Fibroblast of villous mesenchyme (primary cell): ENCODE measurements at regions not wholly inside any gene's neighbourhood (a gene's known extent, or its start where the extent isn't known, plus 50 kb on each side); places are given as distances from the start of the nearest gene placed in this dataset.
A peak's percentile ranks its signal among the peaks of the same experiment; 100 is the strongest.

ENCODE experiments used
- DNase-seq: peaks from one replicate; pipeline ENCODE4 v3.0.0-alpha.2; 2010; ENCODE audit warnings: low read depth
- H3K4me3 ChIP-seq: 2 replicates; pipeline ENCODE4 v1.5.1; 2011; ENCODE audit warnings: low read depth, mild to moderate bottlenecking, low read length
- CTCF ChIP-seq: IDR thresholded peaks from 2 replicates; pipeline ENCODE4 v1.5.1; 2012; ENCODE audit warnings: low read depth, mild to moderate bottlenecking, low read length; ENCODE audit not compliant: insufficient read depth

DNA sequence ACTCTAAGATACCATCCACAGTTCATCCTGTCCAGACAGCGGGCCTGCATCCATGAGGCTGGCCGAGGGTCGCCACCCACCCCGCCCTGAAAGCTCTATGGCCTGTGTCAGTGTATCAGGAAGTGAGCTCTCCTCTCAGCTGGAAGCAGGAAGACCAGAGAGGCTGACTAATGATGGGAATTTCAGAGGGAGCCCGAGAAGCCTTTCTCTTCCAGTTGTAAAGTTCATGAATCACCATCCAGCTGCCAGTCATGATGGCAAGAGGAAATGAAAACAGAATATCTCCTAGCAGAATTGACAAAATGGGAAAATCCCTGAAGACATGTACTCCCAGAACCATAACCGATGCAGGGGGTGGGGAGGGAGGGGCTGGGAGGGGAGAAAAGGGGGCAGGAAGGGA, 109.6 kb upstream of the RPS6KA2 start:
- DNase-seq, result peak; percentile 6
- no peak overlapping the region for H3K4me3 ChIP-seq
- no peak for TF ChIP-seq CTCF

GRCh38 chr6:166733900-166734299, 106.8 kb upstream of the RPS6KA2 start:
- DNase-seq, result no peak
- TF ChIP-seq CTCF, result no peak
- no peak overlapping the region for H3K4me3 ChIP-seq

GRCh38 chr6:166729658-166730057, 102.6 kb upstream of the RPS6KA2 start:
- no peak overlapping the region for H3K4me3 ChIP-seq
- no peak for DNase-seq
- no peak for TF ChIP-seq CTCF

GRCh38 chr6:166728884-166729530, 102.0 kb upstream of the RPS6KA2 start:
- H3K4me3 ChIP-seq, result no peak overlapping the region
- no peak for TF ChIP-seq CTCF
- DNase-seq, result no peak

GRCh38 chr6:166726201-166726600, 99.2 kb upstream of the RPS6KA2 start:
- DNase-seq, result no peak
- no peak for TF ChIP-seq CTCF
- no peak overlapping the region for H3K4me3 ChIP-seq

DNA sequence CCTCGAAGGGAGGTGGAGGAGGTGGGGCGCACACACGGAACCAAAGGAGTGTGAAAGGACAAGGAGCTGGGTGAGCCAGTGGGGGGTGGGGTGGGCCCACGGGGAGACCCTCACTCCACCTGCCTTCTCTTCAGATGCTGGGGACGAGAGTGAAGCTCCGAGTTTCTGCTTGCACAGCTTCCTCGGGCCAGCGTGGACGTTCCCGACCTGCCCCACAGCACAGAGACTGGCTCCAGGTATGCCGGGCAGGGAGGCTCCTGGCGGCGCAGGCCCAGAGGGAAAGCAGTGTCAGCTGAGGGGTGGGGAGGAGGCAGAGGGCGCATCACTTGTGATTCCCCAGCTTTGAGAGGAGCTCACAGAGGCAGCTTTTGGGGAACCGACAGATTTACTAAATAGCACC, 98.5 kb upstream of the RPS6KA2 start:
- H3K4me3 ChIP-seq, result no peak overlapping the region
- DNase-seq, result no peak
- no peak for TF ChIP-seq CTCF

DNA sequence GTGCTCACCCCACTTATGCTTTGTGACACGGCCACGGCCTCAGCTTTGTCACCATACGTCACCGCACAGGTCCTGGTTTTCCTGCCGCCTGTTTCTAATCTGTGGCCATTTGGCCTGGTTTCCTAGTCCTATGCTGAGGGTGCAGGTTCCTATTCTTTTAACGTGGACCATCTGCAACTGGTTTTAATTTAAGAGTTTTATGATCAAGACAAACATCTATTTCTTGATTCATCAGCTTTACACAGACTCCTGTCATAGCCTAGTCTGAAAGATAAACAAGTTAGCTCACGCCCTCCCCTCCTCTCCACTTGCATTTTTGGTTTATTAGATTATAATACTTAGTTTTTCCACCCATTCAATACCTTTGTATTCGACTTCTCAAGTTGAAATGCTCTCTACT, 97.5 kb upstream of the RPS6KA2 start:
- DNase-seq, result no peak
- TF ChIP-seq CTCF, result no peak
- no peak overlapping the region for H3K4me3 ChIP-seq
